AG04450 (cell line): ENCODE measurements at regions not wholly inside any gene's neighbourhood (a gene's known extent, or its start where the extent isn't known, plus 50 kb on each side); places are given as distances from the start of the nearest gene placed in this dataset.

ENCODE experiments used
- CTCF ChIA-PET: fragments of 300-600, 350-600 bp; formaldehyde crosslinking; extraction: SDS; loops from one replicate; lab custom pipeline; 2022; ENCODE audit warnings: antibody characterized with exemption, inconsistent platforms; lab: Charles Lee
- POLR2A ChIA-PET: fragments of 350-600 bp; formaldehyde crosslinking; extraction: SDS; loops from one replicate; lab custom pipeline; 2021; ENCODE audit warnings: antibody characterized with exemption, inconsistent platforms; lab: Yijun Ruan, JAX
- DNase-seq: peaks from one replicate; pipeline ENCODE4 v3.0.0-alpha.2; 2011; ENCODE audit warnings: low read depth, low spot score
- H3K27ac ChIP-seq: one replicate; pipeline ENCODE4 v1.5.1; 2012; ENCODE audit warnings: low read depth, low read length, control low read depth
- H3K27me3 ChIP-seq: one replicate; pipeline ENCODE4 v1.6.0; 2012; ENCODE audit warnings: low read length; ENCODE audit not compliant: control insufficient read depth, insufficient read depth
- H3K4me3 ChIP-seq: 2 replicates; pipeline ENCODE4 v1.5.1; 2011; ENCODE audit warnings: mild to moderate bottlenecking, low read depth, low read length, control low read depth
- H3K9me3 ChIP-seq: 2 replicates; pipeline ENCODE4 v1.5.1; 2012; ENCODE audit warnings: low read length; ENCODE audit not compliant: control insufficient read depth, insufficient read depth
- CTCF ChIP-seq: IDR thresholded peaks from 2 replicates; pipeline ENCODE4 v1.5.1; 2011; ENCODE audit warnings: low read depth, low read length, control low read depth, inconsistent platforms

DNA sequence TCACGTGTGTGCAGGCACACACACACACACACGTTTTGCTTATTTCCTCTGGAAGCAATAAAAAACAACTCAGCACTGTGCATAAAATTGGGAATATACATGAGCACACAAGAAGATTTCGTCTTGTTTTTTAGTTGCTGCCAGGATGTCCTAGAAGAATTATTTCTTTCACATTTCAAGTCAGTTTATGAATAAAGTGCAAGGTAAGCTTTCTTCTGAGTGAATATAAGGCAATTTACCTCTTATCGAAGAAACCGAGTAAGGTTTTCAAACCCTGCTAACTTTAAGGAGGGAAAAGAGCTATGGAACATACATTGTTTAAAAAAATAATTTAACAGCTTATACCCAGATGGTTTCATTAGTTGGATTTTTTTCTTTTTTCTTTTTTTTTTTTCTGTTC is 855.4 kb upstream of the NR2F2 start:
- no peak overlapping the region for H3K4me3 ChIP-seq
- H3K27me3 ChIP-seq = no peaks in the 10 kb centered on the region
- ChIA-PET CTCF (interaction anchor here (1.2 kb wide), 2 partner anchors 67 to 852 kb away, joined by 3 to 4 read pairs; no protein-coding TSS in a partner anchor), POLR2A (no interaction called here)
- TF ChIP-seq CTCF = no peak
- H3K9me3 ChIP-seq = no peaks in the 10 kb centered on the region
- no peak overlapping the region for H3K27ac ChIP-seq
- no peak for DNase-seq

GRCh38 chr15:95479308-95479707 is 851.2 kb upstream of the NR2F2 start:
- no peak overlapping the region for H3K4me3 ChIP-seq
- H3K27ac ChIP-seq = no peak overlapping the region
- ChIA-PET POLR2A (no interaction called here), CTCF (no interaction called here)
- no peak for DNase-seq
- H3K9me3 ChIP-seq = no peaks in the 10 kb centered on the region
- no peaks in the 10 kb centered on the region for H3K27me3 ChIP-seq
- TF ChIP-seq CTCF = no peak

- Histone ChIP-seq H3K9me3 (no peaks in the 10 kb centered on the region), H3K4me3 (no peak overlapping the region), H3K27me3 (no peaks in the 10 kb centered on the region), H3K27ac (no peak overlapping the region)
- no peak for DNase-seq
- no peak for TF ChIP-seq CTCF
- POLR2A ChIA-PET = no interaction called here
- CTCF ChIA-PET = no interaction called here
Measured at GRCh38 chr15:95485367-95485766, 845.1 kb upstream of the NR2F2 start.

- Histone ChIP-seq H3K9me3 (no peaks in the 10 kb centered on the region), H3K27me3 (no peaks in the 10 kb centered on the region), H3K27ac (no peak overlapping the region), H3K4me3 (no peak overlapping the region)
- ChIA-PET CTCF (no interaction called here), POLR2A (no interaction called here)
- no peak for DNase-seq
- no peak for TF ChIP-seq CTCF
Measured at GRCh38 chr15:95486224-95486623, 844.3 kb upstream of the NR2F2 start.

- POLR2A ChIA-PET = no interaction called here
- H3K9me3 ChIP-seq = no peaks in the 10 kb centered on the region
- TF ChIP-seq CTCF = no peak
- H3K27me3 ChIP-seq = no peaks in the 10 kb centered on the region
- CTCF ChIA-PET = no interaction called here
- DNase-seq = no peak
- no peak overlapping the region for H3K4me3 ChIP-seq
- H3K27ac ChIP-seq = no peak overlapping the region
Measured at GRCh38 chr15:95489103-95489502, 841.4 kb upstream of the NR2F2 start.
